GM19468 (cell line): ENCODE measurements at regions not wholly inside any gene's neighbourhood (a gene's known extent, or its start where the extent isn't known, plus 50 kb on each side); places are given as distances from the start of the nearest gene placed in this dataset.
"Not testable (repeated sequence)": the region's sequence is repeated elsewhere in the genome, so short reads cannot be mapped to it uniquely, and the experiment has no call there.

Source experiments
- ATAC-seq: cut with Tn5 transposase; IDR thresholded peaks from one replicate; pipeline ENCODE4 v1.9.1; 2021; ENCODE audit warnings: mild to moderate bottlenecking, moderate library complexity, moderate number of reproducible peaks; ENCODE audit not compliant: unreplicated experiment; ENCODE audit errors: extremely low read depth

DNA sequence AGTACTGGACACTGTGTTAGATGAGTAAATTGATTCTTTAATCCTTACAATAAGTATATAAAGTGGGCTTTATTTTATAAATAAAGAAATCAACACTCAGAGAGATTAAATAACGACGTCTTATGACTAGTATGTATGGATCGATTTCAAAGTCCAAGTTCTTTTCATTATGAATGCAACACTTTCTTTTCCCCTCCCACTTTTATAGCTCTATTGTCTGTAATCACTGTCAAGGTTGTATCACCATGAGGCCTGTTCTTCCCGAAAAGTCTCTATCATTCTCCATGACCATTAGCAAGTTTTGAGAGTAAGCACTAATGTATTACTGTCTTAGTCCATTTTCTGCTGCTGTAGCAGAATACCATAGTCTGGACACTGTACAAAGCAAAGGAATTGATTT is 228.4 kb downstream of the TLR4 start:
- ATAC-seq: no peak

DNA sequence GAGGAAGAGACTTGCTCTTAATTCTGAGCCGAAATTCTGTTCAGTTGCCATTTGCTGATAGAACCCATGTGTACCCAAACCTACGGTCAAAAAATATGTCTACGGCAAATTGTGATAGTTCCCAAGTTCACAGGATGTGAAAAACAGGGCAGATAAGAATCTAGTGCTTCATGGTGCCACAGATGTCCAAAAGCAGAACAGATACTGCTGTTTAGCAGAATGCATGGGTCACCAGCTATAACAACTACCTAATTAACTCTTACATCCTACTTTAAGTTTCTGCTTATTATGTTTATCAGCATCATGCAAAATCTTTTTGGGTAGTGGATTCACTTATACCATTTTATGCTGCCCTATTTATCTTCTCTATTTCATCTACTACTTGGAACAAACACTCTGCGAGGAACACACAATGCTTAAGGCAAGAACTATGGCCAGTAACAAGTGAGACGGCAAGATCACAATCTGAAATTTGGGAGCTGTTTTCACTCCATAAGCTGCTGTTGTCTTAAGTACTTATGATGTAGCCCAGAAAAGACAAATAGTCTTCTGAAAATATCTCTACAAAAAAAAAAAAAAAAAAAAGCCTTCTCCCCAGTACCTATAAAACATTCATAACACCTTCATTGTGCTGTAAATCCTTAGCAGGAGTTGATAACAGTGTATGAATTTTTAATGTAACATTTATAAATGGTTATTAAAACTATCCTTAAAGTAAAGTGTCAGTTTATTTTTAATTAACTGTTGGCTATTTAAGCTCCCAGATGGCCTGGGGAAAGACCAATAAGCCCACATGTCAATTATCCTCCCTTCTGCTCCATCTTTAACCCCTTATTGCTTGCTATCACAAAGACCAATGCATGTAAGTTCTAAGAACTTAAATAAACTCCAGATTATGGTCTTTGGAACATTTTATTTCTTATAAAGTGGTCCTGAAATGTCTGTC is 232.3 kb downstream of the TLR4 start:
- peak; percentile 99 for ATAC-seq

DNA sequence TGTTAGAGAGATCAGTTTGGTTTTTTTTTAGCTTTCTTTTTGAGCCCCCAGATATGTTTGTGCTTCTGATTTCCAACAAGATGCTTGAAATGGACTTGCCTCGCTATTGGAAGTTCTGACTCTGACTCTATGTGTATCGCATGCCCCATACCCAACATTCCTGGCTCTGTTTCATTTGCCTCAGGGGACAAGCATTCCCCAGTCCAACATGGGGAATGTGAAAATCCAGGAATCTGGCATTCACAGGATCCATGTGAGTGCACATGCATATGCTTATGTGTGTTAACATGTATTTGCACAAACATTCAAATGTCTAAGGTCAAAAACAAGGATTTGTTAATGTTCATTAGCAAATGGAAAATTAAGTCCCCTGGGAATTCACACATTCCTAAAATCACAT is 233.9 kb downstream of the TLR4 start:
- no peak for ATAC-seq

DNA sequence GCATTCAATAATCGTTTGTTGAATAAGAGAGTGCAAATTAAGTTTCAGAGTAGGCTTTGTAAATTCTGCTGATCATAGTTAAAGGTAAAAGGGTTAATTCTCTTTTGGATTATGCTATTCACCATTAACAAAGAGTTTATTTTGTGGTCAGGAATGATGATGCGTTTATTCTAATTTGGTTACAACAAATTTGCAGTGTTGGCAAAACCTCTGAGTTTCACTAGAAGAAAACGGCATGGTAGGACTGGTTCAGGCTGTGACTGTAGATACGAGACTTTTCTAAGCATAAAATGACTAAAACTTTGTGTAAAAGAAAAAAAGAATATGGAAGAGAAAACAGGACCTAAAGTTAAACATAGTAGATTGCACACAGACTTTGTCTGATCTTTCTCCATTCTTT is 234.7 kb downstream of the TLR4 start:
- no peak for ATAC-seq

DNA sequence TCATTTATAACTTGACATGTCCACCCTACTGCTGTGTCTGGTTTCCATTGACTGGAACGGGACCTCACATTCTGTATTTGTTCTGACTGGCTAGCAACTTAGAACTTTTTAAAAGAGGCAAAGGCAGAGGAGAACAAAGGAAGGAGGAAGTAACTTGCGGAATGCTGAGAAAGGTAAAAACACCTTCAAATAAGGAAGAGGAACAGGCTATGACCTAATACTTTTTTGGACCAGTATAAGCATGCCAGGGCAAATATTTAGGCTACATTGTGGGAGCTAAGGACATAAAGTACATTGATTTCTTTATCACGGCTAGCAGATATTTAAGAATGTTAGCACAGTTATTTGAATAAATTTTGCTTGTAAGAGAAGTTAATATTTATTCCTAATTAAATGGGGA is 240.5 kb downstream of the TLR4 start:
- not testable (repeated sequence) for ATAC-seq

DNA sequence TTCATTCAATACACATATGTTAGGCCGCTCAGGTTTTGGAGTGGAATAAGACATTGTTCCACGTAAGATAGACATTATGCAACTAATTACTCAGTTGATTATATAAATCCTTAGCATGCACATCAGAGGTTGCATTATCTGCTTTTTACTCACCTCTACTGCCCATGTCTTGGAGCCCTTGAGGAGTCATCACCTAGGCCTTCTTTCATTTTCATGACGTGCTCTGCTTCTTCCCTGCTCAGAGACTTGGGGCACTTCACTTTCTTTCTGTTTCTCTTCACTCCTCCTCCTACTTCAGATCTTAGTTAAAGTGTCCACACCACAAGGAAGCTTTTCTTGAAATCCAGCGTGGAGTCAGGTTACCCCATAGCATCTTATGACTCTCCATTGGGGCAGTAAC is 241.1 kb downstream of the TLR4 start:
- ATAC-seq: no peak

DNA sequence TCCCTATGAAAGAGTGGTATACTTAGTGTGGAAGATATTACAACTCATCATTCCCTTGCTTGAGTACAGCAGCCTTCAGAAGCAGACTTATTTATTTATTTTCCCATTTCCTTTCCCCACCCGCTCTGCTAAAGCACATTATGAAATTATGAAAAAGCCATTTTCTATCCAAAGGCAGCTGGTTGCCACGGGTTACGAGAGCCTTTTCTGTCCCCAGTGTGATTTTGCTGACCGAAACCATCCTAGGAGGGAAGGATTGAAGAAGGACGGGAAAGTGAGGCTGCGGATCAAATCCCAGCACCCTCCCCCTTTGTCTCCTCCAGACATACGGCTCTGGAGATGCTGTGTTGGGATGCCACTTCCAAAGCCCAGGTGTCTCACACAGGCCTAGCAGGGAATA is 246.9 kb downstream of the TLR4 start:
- ATAC-seq: no peak

DNA sequence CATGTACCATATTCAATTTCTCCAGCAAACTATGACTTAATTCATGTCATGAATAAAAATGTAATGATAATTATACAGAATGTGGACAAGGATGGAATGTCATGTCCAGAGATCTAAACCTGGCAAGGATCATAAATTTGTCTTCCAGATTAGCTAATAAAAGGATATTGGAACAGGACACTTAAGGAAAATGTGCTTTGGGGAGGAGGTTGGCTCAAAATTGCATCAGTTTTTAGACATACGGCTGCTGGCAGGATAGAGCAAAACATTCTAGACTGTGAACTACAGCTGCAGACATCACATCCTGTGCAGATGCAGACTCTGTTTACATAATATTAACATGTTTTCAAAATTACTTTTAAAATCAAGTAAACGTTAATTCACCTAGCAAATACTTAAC is 248.4 kb downstream of the TLR4 start:
- no peak for ATAC-seq

DNA sequence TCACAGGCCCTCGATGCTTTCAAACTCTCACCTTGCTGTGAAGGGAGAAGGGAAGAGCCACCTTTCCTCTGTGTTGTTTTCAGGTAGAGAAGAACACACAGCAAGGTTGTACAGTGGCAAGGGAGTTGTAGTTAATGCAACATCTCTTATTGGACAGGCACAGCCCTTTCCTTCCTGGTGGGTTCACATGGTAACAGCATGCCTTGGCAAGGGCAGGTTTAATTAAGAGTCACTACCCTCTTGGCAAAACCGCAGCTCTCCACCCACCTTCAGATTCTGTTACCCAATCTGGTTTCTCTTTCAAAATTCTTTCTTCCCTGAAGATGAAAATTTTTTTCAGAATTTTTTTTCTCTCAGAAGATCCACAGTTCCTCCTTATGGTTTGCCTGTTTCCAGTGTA is 253.1 kb downstream of the TLR4 start:
- ATAC-seq: no peak

DNA sequence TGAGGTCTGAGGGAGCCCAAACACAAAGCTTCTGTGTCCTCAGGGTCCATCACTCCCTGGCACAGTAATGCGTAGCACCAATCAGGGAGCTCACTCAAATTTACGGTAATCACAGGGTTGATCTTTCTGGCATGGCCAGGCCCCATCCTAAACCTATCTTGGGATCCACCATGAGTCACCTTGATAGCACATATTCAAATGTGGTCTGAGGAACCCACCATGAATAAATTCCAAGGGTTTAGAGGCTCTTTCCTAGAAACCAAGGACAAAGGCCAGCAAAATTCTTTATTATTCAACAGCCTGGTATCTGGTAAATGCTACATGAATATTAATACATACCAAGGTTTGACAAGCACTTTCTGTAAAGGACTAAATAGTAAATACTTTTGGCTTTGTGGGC is 254.5 kb downstream of the TLR4 start:
- no peak for ATAC-seq

DNA sequence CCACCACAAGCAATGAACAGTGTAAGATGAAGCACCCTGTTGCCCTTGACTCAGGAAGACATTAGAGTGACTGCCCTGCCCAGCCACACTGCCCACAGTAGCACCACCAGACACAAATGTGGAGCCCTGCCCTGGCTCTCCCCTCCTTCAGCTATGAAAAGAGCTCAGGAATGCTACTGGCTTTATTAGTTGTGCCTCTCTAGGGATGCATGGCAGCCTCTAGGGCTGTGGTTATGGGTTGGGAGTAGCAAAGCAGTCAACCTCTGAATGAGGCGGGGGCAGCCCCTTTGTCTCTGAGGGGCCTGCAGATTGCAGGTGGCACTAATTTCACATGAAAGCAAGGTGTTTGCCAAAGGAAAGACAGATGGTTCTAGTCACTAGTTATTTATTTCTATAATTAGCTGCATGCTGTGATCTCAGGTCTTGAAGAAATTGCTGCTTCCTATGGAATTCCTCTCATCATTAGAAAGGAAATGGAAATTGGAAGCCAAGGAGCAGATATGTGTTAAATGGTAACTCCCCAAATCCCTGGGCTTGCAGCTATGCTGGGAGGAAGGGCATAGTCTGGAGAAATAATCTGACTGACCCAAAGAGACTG is 259.4 kb downstream of the TLR4 start:
- ATAC-seq: no peak

DNA sequence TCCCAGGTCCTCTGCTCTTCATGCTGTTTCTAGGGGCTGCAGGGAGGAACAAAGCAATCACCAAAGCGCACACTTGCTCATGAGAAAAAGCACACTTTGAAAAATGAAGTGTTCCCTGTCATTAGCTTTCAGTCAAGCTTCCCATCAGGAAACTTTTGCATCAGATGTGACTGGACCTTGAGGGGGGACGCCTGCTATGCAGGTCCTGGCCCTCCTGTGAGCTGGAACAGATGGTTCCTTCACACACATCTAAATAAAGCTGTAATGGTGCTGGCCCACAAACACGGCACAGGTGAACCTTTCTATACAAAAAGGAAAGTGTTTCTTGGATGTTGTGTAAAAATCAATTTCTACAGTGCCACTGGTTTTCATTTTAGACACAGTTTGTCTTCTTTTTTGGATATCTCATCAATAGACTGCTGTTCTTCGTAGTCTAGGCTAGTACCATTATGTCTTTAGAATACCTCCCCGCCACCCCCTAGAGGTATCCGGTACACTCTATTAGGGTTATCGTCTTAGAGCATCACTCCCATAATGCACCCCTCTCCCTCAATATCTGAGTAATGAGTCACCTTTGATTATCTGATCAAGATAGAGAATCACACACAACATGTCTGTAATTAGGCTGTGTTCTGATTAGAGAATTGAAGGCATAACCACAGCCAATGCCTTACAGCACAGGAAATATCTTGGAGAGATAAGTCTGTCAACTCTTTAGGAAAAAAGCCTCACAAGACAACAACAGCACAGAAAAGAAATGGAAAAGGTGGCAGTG is 266.3 kb downstream of the TLR4 start:
- ATAC-seq: no peak

DNA sequence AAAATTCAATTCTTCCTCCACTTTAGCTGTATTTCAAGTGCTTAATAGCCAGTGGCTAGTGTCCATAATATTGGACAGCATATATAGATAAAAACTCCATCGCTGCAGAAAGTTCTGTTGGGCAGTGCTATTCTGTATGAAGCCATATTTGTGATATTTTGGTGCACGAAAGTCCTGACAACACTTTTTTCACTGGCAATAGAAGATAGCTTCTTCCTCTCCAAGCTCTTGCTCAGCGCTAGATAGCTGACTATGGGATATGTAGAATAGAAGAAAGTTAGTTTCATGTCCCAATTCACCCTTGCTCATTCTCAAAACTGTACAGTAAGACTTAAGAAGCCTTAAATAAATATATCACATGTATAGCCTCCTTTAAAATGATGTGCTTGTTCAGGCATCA is 269.9 kb downstream of the TLR4 start:
- no peak for ATAC-seq

DNA sequence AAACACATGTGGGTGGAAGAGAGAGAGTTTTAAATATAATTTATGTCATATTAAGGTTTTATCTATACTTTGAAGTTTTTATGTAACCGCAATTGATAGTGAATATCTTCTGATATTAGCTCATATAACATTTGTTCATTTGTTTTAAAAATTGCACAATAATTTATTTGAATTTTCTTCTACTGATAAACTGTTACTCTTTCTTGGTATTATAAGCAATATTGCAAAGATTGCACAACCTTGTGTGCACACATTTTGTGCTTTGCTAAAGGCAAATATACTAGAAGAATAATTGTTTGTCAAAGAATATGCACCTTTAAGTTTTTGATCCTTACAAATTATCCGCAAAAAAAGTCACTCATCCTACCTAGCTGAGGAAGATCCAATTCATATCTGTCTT is 275.7 kb downstream of the TLR4 start:
- no peak for ATAC-seq

DNA sequence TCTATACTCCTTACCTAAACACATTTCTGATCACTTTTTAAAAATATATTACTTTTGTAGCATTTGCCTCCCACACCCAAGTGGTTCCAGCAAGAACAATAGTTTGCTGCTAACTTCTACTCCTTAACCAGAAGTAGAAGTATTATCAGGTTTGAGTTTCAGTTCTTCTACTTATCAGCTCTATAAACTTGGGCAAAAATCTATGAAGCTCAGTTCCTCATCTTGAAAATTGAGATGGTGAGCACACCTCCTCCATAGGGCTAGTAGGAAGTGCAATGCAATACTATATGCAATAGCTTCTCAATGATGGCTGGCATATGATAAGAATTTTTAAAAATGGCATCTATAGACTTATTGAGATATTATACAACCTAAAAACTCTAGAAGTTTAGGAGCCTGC is 283.7 kb downstream of the TLR4 start:
- ATAC-seq: no peak

DNA sequence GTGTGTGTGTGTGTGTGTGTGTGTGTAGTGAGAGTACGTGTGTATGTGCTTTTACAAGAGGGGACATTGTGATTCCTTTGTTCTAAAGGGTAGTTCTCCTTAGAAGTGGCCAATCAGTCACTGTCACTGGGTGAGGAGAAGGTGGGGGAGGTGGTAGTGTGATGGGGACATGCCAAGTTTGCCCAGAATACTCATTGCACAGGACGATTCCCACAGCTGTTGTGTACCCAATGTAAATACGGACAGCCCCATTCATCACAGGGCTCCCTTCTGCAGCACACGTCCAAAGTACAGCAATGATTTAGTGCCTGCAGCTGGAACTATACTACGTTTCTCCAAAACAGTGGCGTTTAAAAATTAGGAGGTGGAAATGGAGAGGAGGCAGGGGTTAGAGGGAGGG is 287.8 kb downstream of the TLR4 start:
- no peak for ATAC-seq

DNA sequence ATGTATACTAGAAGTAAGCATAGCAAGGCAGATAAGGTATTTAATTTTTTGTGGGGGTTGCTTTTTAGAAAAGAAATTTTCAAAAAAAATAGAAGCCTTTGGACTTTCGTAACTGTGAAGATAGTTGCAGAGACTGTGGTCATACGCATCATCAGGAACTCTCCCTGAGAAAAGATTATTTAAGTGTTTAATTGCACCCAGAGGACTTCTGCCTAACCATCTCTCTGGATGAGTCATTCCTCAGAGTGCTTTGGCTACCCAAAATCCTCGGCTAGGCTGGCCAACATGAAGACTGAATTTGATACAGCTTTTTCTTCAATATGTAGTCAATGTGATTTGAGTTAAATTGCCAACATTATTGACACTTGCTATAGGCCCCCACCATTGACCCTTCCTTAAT is 296.4 kb downstream of the TLR4 start:
- no peak for ATAC-seq

DNA sequence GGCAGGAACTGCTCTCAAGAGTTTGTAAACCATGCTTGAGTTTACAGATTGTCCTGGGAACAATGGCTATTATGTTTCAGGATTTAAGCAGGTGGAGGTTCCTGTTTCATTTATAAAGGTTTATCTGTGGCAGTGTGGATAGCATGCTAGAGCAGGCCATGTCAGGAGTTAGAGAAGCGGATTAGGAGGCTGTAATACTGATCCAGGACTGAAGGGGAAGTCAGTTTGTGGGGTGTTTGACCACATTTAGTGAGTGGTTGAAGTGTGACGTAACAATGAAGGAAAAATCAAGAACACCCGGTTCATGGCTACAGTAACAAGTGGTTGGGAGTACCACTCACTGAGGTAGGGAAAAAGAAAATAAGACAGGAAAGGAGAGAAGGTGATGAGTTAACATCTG is 299.0 kb downstream of the TLR4 start:
- ATAC-seq: no peak

DNA sequence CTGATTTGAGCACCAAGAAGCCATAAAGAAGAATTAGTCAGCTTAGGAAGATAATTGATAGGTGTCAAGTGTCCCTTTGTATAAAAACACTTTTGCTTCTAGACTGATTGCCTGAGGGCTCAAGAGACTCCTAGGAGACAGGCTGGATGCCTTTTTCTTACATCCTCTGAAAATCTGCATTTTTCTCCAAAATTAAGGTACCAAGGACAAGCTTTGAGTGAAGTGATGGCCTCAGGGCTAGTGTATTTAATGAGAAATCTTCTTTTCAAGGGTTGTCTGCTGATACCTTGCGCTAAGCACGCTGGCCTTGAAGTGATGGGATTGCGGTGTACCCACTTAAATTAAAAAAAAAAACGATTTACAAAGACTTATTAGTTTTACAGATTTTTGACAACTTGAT is 304.0 kb downstream of the TLR4 start:
- ATAC-seq: no peak

DNA sequence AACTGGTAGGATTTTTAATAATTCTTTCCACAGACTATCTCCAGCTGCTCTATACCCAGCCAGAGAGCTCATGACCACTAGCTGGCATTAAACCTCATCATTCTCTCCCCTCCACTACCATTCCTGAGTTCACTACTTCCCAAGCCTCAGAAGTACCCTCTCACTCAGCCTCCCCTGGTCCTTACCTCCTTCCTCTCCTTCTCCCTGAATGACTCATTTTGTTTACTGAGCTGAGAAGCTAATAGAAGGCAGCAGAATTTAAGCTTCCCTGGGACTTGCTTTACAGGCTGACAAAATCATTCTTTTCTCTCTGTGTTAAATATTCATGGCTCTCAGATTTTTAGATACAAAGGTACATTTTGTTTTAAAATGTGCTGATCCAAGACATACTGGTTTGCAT is 305.4 kb downstream of the TLR4 start:
- no peak for ATAC-seq

DNA sequence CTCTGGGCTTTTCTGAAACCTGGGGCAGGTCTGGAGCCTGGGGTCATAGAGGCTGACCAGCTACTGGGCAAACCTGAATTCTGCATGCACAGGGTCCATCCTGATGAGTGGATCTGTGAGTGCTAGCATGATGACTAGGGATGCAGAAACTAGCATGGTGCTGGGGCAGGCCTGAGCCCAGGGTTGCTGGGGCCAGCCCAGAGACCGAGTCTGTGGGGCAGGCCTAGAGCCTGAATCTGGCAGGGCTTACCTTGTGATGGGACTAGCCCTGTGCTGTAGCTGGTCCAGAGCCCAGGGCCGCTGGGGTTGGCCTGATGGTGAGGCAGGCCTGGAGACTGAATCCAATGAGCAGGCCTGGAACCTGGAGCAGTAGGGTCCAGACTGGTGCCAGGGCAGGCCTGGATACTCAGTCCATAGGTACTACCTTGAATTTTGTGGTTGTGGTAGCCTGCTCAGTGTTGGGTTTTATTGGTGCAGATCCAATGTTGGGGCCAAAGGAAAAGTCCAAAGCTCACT is 313.5 kb downstream of the TLR4 start:
- ATAC-seq: no peak
